K562 (cell line): ENCODE measurements at regions not wholly inside any gene's neighbourhood (a gene's known extent, or its start where the extent isn't known, plus 50 kb on each side); places are given as distances from the start of the nearest gene placed in this dataset.

Experiments
- CHD7 ChIP-seq: fragments of 200-600 bp; sonication (generic); IDR thresholded peaks from one replicate; pipeline ENCODE4 v1.6.1; 2012; ENCODE audit warnings: mild to moderate bottlenecking, low read depth, low read length, inconsistent platforms
- FOXA1 ChIP-seq: fragments of 450-650 bp; IDR thresholded peaks from 2 replicates; pipeline ENCODE4 v1.6.1; 2016; ENCODE audit warnings: mild to moderate bottlenecking, borderline replicate concordance
- FUS ChIP-seq: fragments of 200-400 bp; formaldehyde crosslinking; optimal IDR thresholded peaks from 2 replicates; pipeline ENCODE3; 2017; ENCODE audit warnings: low read depth, low read length
- GABPB1 ChIP-seq: sonication (generic); formaldehyde crosslinking; IDR thresholded peaks from 2 replicates; pipeline ENCODE4 v1.8.0; 2022; ENCODE audit warnings: mild to moderate bottlenecking, missing genetic modification reagents
- GTF3C2 ChIP-seq: IDR thresholded peaks from 3 replicates; pipeline ENCODE4 v1.6.1; 2011; ENCODE audit warnings: borderline replicate concordance, mild to moderate bottlenecking, moderate library complexity; ENCODE audit not compliant: insufficient read length; ENCODE audit errors: extremely low read depth
- KLF13 ChIP-seq: fragments of 450-650 bp; IDR thresholded peaks from 2 replicates; pipeline ENCODE4 v1.6.1; 2016; ENCODE audit warnings: missing genetic modification characterization, low read depth, mild to moderate bottlenecking, missing compliant biosample characterization, moderate library complexity, borderline replicate concordance
- LCOR ChIP-seq: sonication (generic); formaldehyde crosslinking; IDR thresholded peaks from 2 replicates; pipeline ENCODE4 v1.8.0; 2022; ENCODE audit warnings: mild to moderate bottlenecking, missing genetic modification reagents
- MAFK ChIP-seq: IDR thresholded peaks from 2 replicates; pipeline ENCODE4 v1.6.1; 2011; ENCODE audit warnings: low read length, improper control_type of control experiment
- NFRKB ChIP-seq: fragments of 450-650 bp; IDR thresholded peaks from 2 replicates; pipeline ENCODE4 v1.6.1; 2016; ENCODE audit warnings: low read depth
- PHF20 ChIP-seq: fragments of 450-650 bp; IDR thresholded peaks from 2 replicates; pipeline ENCODE4 v1.6.1; 2018; ENCODE audit not compliant: partially characterized antibody
- TRIM25 ChIP-seq: fragments of 450-650 bp; IDR thresholded peaks from 2 replicates; pipeline ENCODE4 v1.7.0; 2016; ENCODE audit warnings: borderline replicate concordance
- XRCC4 ChIP-seq: IDR thresholded peaks from one replicate; pipeline ENCODE4 v1.6.1; 2011; ENCODE audit not compliant: insufficient read depth, insufficient read length; ENCODE audit errors: extremely low read depth
- ZNF232 ChIP-seq: sonication (generic); formaldehyde crosslinking; IDR thresholded peaks from 2 replicates; pipeline ENCODE4 v1.8.0; 2022; ENCODE audit warnings: mild to moderate bottlenecking, missing genetic modification reagents

- TF ChIP-seq TRIM25 = no peak
- TF ChIP-seq GABPB1 (CRISPR knock-in tag) = 0 out of 2 replicates have a peak, but pooled peaks have one; percentile 37
- TF ChIP-seq NFRKB = peak; percentile 52; the same call in 1 of the 2 replicates
- no peak for TF ChIP-seq CHD7
- no peak for TF ChIP-seq XRCC4
- no peak for TF ChIP-seq KLF13 (tag)
- no peak for TF ChIP-seq MAFK
- no peak for TF ChIP-seq FOXA1
- no peak for TF ChIP-seq GTF3C2
- TF ChIP-seq LCOR (CRISPR knock-in tag) = no peak
- no peak for TF ChIP-seq FUS
- TF ChIP-seq ZNF232 (CRISPR knock-in tag) = no peak
- TF ChIP-seq PHF20 = no peak
These were observed 65.8 kb upstream of the SMIM36 start (continued) for GRCh38 chr17:55576996-55577586.
